GM12878 (cell line): ENCODE measurements at regions not wholly inside any gene's neighbourhood (a gene's known extent, or its start where the extent isn't known, plus 50 kb on each side); places are given as distances from the start of the nearest gene placed in this dataset.

Source experiments
- CREB1 ChIP-seq: IDR thresholded peaks from 2 replicates; pipeline ENCODE4 v1.6.1; 2012; ENCODE audit warnings: low read depth, mild to moderate bottlenecking, inconsistent platforms
- MTA2 ChIP-seq: fragments of 450-650 bp; IDR thresholded peaks from 2 replicates; pipeline ENCODE4 v1.6.1; 2016; ENCODE audit warnings: low read depth, mild to moderate bottlenecking, moderate library complexity
- TF ChIP-seq, protein P1 (sequence below), 3 experiments: IDR thresholded peaks in 2 of 3; conservative IDR thresholded peaks in 1 of 3; 2 replicates each; pipeline ENCODE4 v1.5.1; 2011; ENCODE audit warnings: low read depth in 3 of 3, low read length in 3 of 3, mild to moderate bottlenecking in 3 of 3, control low read depth in 2 of 3, moderate library complexity in 2 of 3, inconsistent platforms in 1 of 3, mixed read lengths in 1 of 3; ENCODE audit not compliant: control insufficient read depth in 2 of 3, insufficient read depth in 1 of 3; ENCODE audit errors: extremely low read depth in 1 of 3

DNA sequence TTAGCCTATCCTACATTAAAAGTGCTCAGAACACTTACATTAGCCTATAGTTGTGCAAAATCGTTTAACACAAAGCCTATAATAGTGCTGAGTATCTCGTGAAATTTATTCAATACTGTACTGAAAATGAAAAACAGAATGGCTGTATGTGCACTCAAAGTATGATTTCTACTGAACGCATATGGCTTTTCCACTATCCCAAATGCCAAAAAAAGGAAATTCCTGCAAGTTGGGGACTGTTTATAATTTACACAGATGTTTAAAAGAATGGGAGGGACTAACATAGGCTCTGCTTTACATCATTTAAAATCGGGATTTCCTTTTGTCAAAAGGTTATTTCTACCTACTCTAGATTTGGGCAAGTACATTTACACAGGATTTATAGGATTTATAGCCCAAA, 101.4 kb upstream of the PELI1 start:
- no peak for TF ChIP-seq MTA2
- TF ChIP-seq CREB1: no peak
- TF ChIP-seq, protein P1, sequence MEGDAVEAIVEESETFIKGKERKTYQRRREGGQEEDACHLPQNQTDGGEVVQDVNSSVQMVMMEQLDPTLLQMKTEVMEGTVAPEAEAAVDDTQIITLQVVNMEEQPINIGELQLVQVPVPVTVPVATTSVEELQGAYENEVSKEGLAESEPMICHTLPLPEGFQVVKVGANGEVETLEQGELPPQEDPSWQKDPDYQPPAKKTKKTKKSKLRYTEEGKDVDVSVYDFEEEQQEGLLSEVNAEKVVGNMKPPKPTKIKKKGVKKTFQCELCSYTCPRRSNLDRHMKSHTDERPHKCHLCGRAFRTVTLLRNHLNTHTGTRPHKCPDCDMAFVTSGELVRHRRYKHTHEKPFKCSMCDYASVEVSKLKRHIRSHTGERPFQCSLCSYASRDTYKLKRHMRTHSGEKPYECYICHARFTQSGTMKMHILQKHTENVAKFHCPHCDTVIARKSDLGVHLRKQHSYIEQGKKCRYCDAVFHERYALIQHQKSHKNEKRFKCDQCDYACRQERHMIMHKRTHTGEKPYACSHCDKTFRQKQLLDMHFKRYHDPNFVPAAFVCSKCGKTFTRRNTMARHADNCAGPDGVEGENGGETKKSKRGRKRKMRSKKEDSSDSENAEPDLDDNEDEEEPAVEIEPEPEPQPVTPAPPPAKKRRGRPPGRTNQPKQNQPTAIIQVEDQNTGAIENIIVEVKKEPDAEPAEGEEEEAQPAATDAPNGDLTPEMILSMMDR (IDR thresholded peaks at IDR 0.05 in 2 of 3, conservative IDR thresholded peaks at IDR 0.05 in 1 of 3; ENCODE audit: control insufficient read depth in 2 of 3, extremely low read depth in 1 of 3, insufficient read depth in 1 of 3, low read depth in 3 of 3, low read length in 3 of 3): no peak
